Endothelial cell (in vitro differentiated cells): ENCODE measurements at regions not wholly inside any gene's neighbourhood (a gene's known extent, or its start where the extent isn't known, plus 50 kb on each side); places are given as distances from the start of the nearest gene placed in this dataset.
"Not testable (repeated sequence)": the region's sequence is repeated elsewhere in the genome, so short reads cannot be mapped to it uniquely, and the experiment has no call there.

Experiments
- DNase-seq: peaks from one replicate; pipeline ENCODE4 v3.0.0; 2021; ENCODE audit warnings: low spot score
- H3K27ac Mint-ChIP-seq: one replicate; pipeline ENCODE4 v1.8.0; 2021; ENCODE audit warnings: mixed read lengths, inconsistent platforms; ENCODE audit not compliant: unreplicated experiment
- H3K27me3 Mint-ChIP-seq: one replicate; pipeline ENCODE4 v1.8.0; 2021; ENCODE audit warnings: mild to moderate bottlenecking, moderate library complexity, mixed read lengths, inconsistent platforms; ENCODE audit not compliant: unreplicated experiment
- H3K36me3 Mint-ChIP-seq: one replicate; pipeline ENCODE4 v1.8.0; 2021; ENCODE audit warnings: mild to moderate bottlenecking, low read depth, mixed read lengths, inconsistent platforms; ENCODE audit not compliant: unreplicated experiment
- H3K4me1 Mint-ChIP-seq: one replicate; pipeline ENCODE4 v1.8.0; 2021; ENCODE audit warnings: mild to moderate bottlenecking, mixed read lengths, inconsistent platforms; ENCODE audit not compliant: unreplicated experiment
- H3K4me3 Mint-ChIP-seq: one replicate; pipeline ENCODE4 v1.8.0; 2021; ENCODE audit warnings: mild to moderate bottlenecking, mixed read lengths, inconsistent platforms; ENCODE audit not compliant: unreplicated experiment
- H3K9me3 Mint-ChIP-seq: one replicate; pipeline ENCODE4 v1.8.0; 2021; ENCODE audit warnings: mixed read lengths, inconsistent platforms; ENCODE audit not compliant: unreplicated experiment
- TF ChIP-seq, protein P1 (sequence below): fragments of 200-600 bp; sonication (generic); IDR thresholded peaks from one replicate; pipeline ENCODE4 v1.5.0; 2021; ENCODE audit warnings: antibody characterized with exemption; ENCODE audit not compliant: unreplicated experiment

DNA sequence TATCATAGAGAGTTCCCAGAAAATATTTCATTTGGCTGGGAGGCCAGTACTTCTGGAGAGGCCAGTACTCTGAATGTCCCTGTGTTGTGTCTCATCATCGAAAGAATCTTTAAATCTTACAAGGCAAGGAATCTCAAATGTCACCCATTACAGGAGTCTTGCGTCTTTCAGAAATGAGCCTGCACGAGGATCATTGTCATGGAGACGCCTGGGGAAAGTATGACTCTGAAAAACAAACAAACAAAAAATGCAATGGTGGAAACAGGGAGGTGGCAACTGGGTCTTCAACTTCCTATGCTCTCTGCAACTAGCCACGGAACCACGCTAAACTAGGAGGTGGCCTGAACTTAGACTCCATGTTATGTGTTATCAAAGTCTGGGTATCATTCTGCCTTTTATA is 804.6 kb downstream of the EPHA3 start:
- H3K4me3 Mint-ChIP-seq = no peak overlapping the region
- no peaks in the 10 kb centered on the region for H3K9me3 Mint-ChIP-seq
- DNase-seq = no peak
- no peaks in the 10 kb centered on the region for H3K36me3 Mint-ChIP-seq
- H3K4me1 Mint-ChIP-seq = no peaks in the 10 kb centered on the region
- no peak overlapping the region for H3K27ac Mint-ChIP-seq
- TF ChIP-seq, protein P1, sequence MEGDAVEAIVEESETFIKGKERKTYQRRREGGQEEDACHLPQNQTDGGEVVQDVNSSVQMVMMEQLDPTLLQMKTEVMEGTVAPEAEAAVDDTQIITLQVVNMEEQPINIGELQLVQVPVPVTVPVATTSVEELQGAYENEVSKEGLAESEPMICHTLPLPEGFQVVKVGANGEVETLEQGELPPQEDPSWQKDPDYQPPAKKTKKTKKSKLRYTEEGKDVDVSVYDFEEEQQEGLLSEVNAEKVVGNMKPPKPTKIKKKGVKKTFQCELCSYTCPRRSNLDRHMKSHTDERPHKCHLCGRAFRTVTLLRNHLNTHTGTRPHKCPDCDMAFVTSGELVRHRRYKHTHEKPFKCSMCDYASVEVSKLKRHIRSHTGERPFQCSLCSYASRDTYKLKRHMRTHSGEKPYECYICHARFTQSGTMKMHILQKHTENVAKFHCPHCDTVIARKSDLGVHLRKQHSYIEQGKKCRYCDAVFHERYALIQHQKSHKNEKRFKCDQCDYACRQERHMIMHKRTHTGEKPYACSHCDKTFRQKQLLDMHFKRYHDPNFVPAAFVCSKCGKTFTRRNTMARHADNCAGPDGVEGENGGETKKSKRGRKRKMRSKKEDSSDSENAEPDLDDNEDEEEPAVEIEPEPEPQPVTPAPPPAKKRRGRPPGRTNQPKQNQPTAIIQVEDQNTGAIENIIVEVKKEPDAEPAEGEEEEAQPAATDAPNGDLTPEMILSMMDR = no peak
- no peaks in the 10 kb centered on the region for H3K27me3 Mint-ChIP-seq

DNA sequence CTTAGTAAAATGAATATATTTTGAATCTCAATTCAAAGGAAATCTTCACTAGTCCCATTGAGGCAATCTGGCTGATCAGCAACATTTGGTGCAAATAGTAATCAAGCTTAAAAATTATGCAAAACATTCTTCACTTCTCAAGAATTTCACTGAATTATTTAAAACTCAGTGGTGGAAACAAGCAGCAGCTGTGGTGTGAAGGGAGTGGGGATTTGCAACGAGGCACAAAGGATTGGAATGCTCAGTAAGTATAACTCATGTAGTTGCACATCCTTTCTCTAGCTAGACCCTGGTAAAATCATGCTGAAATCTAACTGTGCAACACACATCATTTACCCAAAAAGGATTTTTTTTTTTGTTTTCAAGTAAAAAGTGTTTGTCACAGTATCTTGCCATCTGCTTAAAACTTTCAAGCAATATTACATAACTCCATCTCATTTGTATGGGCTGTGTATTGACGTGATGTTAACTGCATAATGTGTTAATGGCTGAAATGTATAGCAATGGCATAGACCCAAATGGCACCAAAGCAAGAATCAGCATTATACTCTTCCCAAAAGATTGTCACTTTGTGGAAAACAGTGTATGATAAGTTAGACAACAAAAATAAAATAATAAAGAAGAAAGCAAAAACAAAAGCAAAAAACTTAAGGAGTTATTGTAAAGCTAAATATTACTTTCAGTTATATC is 816.6 kb downstream of the EPHA3 start:
- Mint-ChIP-seq H3K27me3 (no peaks in the 10 kb centered on the region), H3K9me3 (no peaks in the 10 kb centered on the region), H3K4me1 (no peaks in the 10 kb centered on the region), H3K36me3 (no peaks in the 10 kb centered on the region), H3K4me3 (no peak overlapping the region), H3K27ac (no peak overlapping the region)
- TF ChIP-seq, protein P1 = no peak
- no peak for DNase-seq

DNA sequence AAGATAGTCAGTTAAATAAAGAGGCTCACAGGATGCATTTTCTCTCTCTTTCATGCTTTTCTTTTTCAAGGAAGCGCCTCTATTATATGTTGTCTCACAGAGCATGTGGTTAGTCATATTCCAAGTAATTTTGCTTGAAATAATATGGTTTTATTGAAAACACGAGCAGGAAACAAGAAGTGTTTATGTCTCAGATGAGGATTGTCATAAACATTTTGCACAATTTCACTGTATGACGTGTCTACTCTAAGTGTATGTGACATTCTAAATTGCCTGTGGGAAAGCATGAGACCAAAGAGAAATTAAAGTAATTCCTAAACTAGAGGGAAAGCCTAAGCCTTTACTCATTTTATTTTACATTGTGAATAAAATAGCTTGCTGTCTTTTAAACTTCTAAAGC is 818.6 kb downstream of the EPHA3 start:
- Mint-ChIP-seq H3K4me3 (no peak overlapping the region), H3K27me3 (no peaks in the 10 kb centered on the region), H3K9me3 (no peaks in the 10 kb centered on the region), H3K27ac (no peak overlapping the region), H3K4me1 (no peaks in the 10 kb centered on the region), H3K36me3 (no peaks in the 10 kb centered on the region)
- DNase-seq = no peak
- TF ChIP-seq, protein P1 = no peak

DNA sequence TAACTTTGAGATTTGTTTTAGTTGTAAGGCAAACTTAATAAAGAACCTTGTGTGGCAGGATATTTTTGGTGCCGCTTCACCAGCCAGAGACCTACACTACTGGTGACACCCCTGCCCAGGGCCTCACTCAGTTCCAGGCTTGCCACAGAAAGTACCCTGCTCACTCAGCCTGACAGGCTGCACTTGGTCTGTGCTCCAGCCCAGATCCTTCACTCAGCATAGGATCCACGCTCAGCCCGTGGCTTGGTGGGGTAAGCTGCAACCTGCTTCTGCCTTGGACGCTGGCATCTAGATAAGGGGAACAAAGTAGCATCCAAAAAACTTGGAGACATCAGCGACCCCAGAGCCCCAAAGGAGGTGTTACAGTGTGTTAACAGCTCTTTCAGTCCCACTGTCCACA is 825.5 kb downstream of the EPHA3 start:
- no peaks in the 10 kb centered on the region for H3K4me1 Mint-ChIP-seq
- TF ChIP-seq, protein P1 = no peak
- no peaks in the 10 kb centered on the region for H3K9me3 Mint-ChIP-seq
- no peak overlapping the region for H3K4me3 Mint-ChIP-seq
- H3K36me3 Mint-ChIP-seq = peaks cover 4% of the 10 kb centered on the region
- no peak overlapping the region for H3K27ac Mint-ChIP-seq
- H3K27me3 Mint-ChIP-seq = no peaks in the 10 kb centered on the region
- no peak for DNase-seq

DNA sequence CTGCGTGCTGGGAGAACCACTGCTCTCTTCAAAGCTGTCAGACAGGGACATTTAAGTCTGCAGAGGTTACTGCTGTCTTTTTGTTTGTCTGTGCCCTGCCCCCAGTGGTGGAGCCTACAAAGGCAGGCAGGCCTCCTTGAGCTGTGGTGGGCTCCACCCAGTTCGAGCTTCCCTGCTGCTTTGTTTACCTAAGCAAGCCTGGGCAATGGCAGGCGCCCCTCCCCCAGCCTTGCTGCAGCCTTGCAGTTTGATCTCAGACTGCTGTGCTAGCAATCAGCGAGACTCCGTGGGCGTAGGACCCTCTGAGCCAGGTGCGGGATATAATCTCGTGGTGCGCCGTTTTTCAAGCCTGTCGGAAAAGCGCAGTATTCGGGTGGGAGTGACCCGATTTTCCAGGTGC is 837.0 kb downstream of the EPHA3 start:
- not testable (repeated sequence) for H3K4me3 Mint-ChIP-seq, H3K27ac Mint-ChIP-seq, H3K36me3 Mint-ChIP-seq, H3K9me3 Mint-ChIP-seq, H3K4me1 Mint-ChIP-seq, H3K27me3 Mint-ChIP-seq, DNase-seq
